Epithelial cell of esophagus (primary cell): ENCODE measurements at regions not wholly inside any gene's neighbourhood (a gene's known extent, or its start where the extent isn't known, plus 50 kb on each side); places are given as distances from the start of the nearest gene placed in this dataset.
A peak's percentile ranks its signal among the peaks of the same experiment; 100 is the strongest.

Experiments
- DNase-seq: peaks from one replicate; pipeline ENCODE4 v3.0.0; 2010; ENCODE audit warnings: low read depth
- H3K4me3 ChIP-seq: 2 replicates; pipeline ENCODE4 v1.5.1; 2011; ENCODE audit warnings: mild to moderate bottlenecking, low read length, control low read depth
- CTCF ChIP-seq: IDR thresholded peaks from 2 replicates; pipeline ENCODE4 v1.5.1; 2011; ENCODE audit warnings: low read depth, mild to moderate bottlenecking, low read length, control low read depth, inconsistent platforms; ENCODE audit not compliant: insufficient read depth; ENCODE audit errors: missing control alignments

GRCh38 chr16:22625967-22626366, 115.3 kb downstream of the NPIPB5 start:
- DNase-seq = peak; percentile 88
- no peak overlapping the region for H3K4me3 ChIP-seq
- no peak for TF ChIP-seq CTCF

GRCh38 chr16:22627043-22627442, 116.4 kb downstream of the NPIPB5 start:
- no peak for DNase-seq
- TF ChIP-seq CTCF = no peak

GRCh38 chr16:22628994-22629393, 118.3 kb downstream of the NPIPB5 start:
- TF ChIP-seq CTCF = no peak
- no peak for DNase-seq
- H3K4me3 ChIP-seq = no peak overlapping the region

More at GRCh38 chr16:22627043-22627442, 116.4 kb downstream of the NPIPB5 start:
- H3K4me3 ChIP-seq = no peak overlapping the region

GRCh38 chr16:22630242-22630641, 119.6 kb downstream of the NPIPB5 start:
- no peak for DNase-seq
- no peak for TF ChIP-seq CTCF
- no peak overlapping the region for H3K4me3 ChIP-seq

GRCh38 chr16:22631264-22631663, 120.6 kb downstream of the NPIPB5 start:
- no peak for TF ChIP-seq CTCF

GRCh38 chr16:22632606-22633005, 121.9 kb downstream of the NPIPB5 start:
- no peak for DNase-seq
- TF ChIP-seq CTCF = no peak
- no peak overlapping the region for H3K4me3 ChIP-seq

More at GRCh38 chr16:22631264-22631663, 120.6 kb downstream of the NPIPB5 start:
- no peak overlapping the region for H3K4me3 ChIP-seq
- no peak for DNase-seq

- TF ChIP-seq CTCF = no peak
- H3K4me3 ChIP-seq = no peak overlapping the region
- no peak for DNase-seq
Measured at GRCh38 chr16:22633280-22633679, 122.6 kb downstream of the NPIPB5 start.
